ENCODE measurements at regions not wholly inside any gene's neighbourhood (a gene's known extent, or its start where the extent isn't known, plus 50 kb on each side); places are given as distances from the start of the nearest gene placed in this dataset.

- Histone ChIP-seq H3K9ac (ENCODE audit: control insufficient read depth, insufficient read depth, low read length) (no peak overlapping the region), H2AFZ (ENCODE audit: control insufficient read depth, low read depth, low read length) (no peak overlapping the region), H3K27ac (ENCODE audit: control insufficient read depth, insufficient read depth) (no peak overlapping the region), H3K27me3 (replicated peaks in 1 of 2; ENCODE audit: control insufficient read depth in 2 of 2, insufficient read depth in 2 of 2, low read length in 1 of 2) (no peaks in the 10 kb centered on the region), H3K79me2 (ENCODE audit: control insufficient read depth, insufficient read depth, low read length) (no peaks in the 10 kb centered on the region), H3K4me2 (ENCODE audit: control insufficient read depth, insufficient read depth) (no peak overlapping the region), H3K9me3 (replicated peaks; ENCODE audit: control insufficient read depth, insufficient read depth, low read length) (no peaks in the 10 kb centered on the region), H3K36me3 (ENCODE audit: control insufficient read depth in 2 of 2, insufficient read depth in 2 of 2, low read length in 1 of 2) (no peaks in the 10 kb centered on the region), H3K4me1 (ENCODE audit: control insufficient read depth, insufficient read depth, low read length) (no peaks in the 10 kb centered on the region), H4K20me1 (ENCODE audit: control insufficient read depth, insufficient read depth) (no peaks in the 10 kb centered on the region), H3K4me3 (no peak overlapping the region)
- FAIRE-seq (no peak), ATAC-seq (no peak), DNase-seq (ENCODE audit: low read depth, low spot score) (no peak)
- BruUV-seq (replicated peaks), result no TSS peak
- 4% methylated on average over 3 of the region's 3 CpGs for WGBS (ENCODE audit: insufficient coverage, insufficient replicate concordance, low lambda C conversion rate, missing lambda C conversion rate)
- RAD21 ChIA-PET (ENCODE audit: unreplicated experiment), result interaction anchor here (0.9 to 1.8 kb wide), 6 partner anchors 14 to 391 kb away, joined by 3 to 7 read pairs (median 4); partner anchors contain the start of gene PLPP3
- CTCF ChIA-PET, result interaction anchor here (0.5 to 5.4 kb wide), 11 partner anchors 9 to 396 kb away, joined by 3 to 38 read pairs (median 3); no protein-coding TSS in a partner anchor
- SMC1A ChIA-PET (ENCODE audit: uncharacterized antibody, unreplicated experiment), result interaction anchor here (0.5 to 5.6 kb wide), 15 partner anchors 11 to 397 kb away, joined by 3 to 55 read pairs (median 4); no protein-coding TSS in a partner anchor
- intact Hi-C loops (cut with micrococcal nuclease; ENCODE audit: unreplicated experiment), result no loop called here
- TF ChIP-seq TBL1XR1 (IDR thresholded peaks at IDR 0.05; ENCODE audit: low read depth, low read length) (no peak), RELB (IDR thresholded peaks at IDR 0.05; ENCODE audit: low read depth) (no peak), MEF2B (IDR thresholded peaks at IDR 0.05; ENCODE audit: partially characterized antibody, poor library complexity, severe bottlenecking) (no peak), NR2F1 (conservative IDR thresholded peaks at IDR 0.05) (no peak), SREBF2 (IDR thresholded peaks at IDR 0.05; ENCODE audit: low read length) (no peak), BCL3 (IDR thresholded peaks at IDR 0.05; ENCODE audit: borderline replicate concordance, insufficient read depth, low read depth, low read length, poor library complexity, severe bottlenecking) (no peak), FOXK2 (IDR thresholded peaks at IDR 0.05) (no peak), EED (IDR thresholded peaks at IDR 0.05; ENCODE audit: low read depth) (no peak), JUND (IDR thresholded peaks at IDR 0.05; ENCODE audit: low read depth, low read length) (no peak), NFIC (IDR thresholded peaks at IDR 0.05; ENCODE audit: low read depth, low read length) (no peak), NFYB (IDR thresholded peaks at IDR 0.05; ENCODE audit: insufficient read depth, low read depth, low read length) (no peak), ZNF24 (IDR thresholded peaks at IDR 0.05) (no peak), RCOR1 (conservative IDR thresholded peaks at IDR 0.05; ENCODE audit: low read depth, low read length) (no peak), TCF12 (IDR thresholded peaks at IDR 0.05; ENCODE audit: low read depth, low read length) (no peak), SREBF1 (IDR thresholded peaks at IDR 0.05; ENCODE audit: low read length) (no peak), POLR2A (IDR thresholded peaks at IDR 0.05; ENCODE audit: low read depth, low read length) (no peak)
- POLR2A ChIA-PET, result no interaction called here
- in situ Hi-C loops (cut with MboI), result no loop called here
Observed at GRCh38 chr1:56188221-56188620, 391.1 kb downstream of the PLPP3 start.
